Ectodermal cell (in vitro differentiated cells): ENCODE measurements at regions not wholly inside any gene's neighbourhood (a gene's known extent, or its start where the extent isn't known, plus 50 kb on each side); places are given as distances from the start of the nearest gene placed in this dataset.

Experiments used
- H3K27ac ChIP-seq: 2 replicates; pipeline ENCODE4 v1.7.0; 2013; ENCODE audit warnings: mild to moderate bottlenecking, low read depth, low read length; ENCODE audit not compliant: insufficient read depth, poor library complexity, severe bottlenecking
- H3K27me3 ChIP-seq: 2 replicates; pipeline ENCODE4 v1.7.0; 2013; ENCODE audit warnings: mild to moderate bottlenecking, low read length; ENCODE audit not compliant: insufficient read depth, control insufficient read depth, poor library complexity, severe bottlenecking
- H3K36me3 ChIP-seq: one replicate; pipeline ENCODE4 v1.7.0; 2013; ENCODE audit warnings: low read length; ENCODE audit not compliant: control insufficient read depth, insufficient read depth
- H3K4me1 ChIP-seq: one replicate; pipeline ENCODE4 v1.7.0; 2013; ENCODE audit warnings: low read length; ENCODE audit not compliant: control insufficient read depth, insufficient read depth
- H3K4me3 ChIP-seq: 2 replicates; pipeline ENCODE4 v1.7.0; 2013; ENCODE audit warnings: low read depth, low read length, control low read depth; ENCODE audit not compliant: insufficient read depth
- H3K9me3 ChIP-seq: 2 replicates; pipeline ENCODE4 v1.7.0; 2013; ENCODE audit warnings: mild to moderate bottlenecking, low read length, moderate library complexity; ENCODE audit not compliant: control insufficient read depth
- WGBS, 2 experiments: methylation state at CpG; one replicate each; pipeline ENCODE4 v1.1.7; 2013; ENCODE audit warnings: missing lambda C conversion rate in 2 of 2; 5-methylcytosine and 5-hydroxymethylcytosine counted together

DNA sequence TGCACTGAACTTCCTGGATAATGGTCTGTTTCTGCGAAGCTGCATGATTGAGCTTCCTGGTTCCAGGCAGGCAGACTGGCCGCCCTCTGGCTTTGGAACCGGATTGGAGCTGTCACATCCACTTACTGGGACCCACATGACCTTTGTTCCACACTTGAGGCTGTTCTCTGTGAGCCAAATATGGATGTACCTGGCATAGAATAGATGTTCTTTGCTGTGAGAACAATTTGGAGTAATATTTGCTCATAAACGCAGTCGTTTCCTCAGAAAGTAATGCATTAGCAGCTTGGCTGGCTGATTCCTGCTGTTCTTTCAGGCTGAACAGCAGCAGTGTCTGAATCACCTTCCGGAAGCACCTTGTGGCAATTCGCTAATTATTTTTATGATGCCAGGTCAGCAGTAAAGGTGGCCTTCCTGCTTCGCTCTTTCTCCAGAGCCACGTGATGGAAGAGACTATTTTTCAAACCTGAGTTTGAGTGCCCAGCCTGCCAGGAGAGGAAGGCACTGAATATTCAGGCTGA is 78.1 kb upstream of the BOD1L1 start:
- Histone ChIP-seq H3K9me3 (no peaks in the 10 kb centered on the region), H3K4me3 (no peak overlapping the region), H3K4me1 (no peaks in the 10 kb centered on the region), H3K27ac (no peak overlapping the region), H3K27me3 (no peaks in the 10 kb centered on the region), H3K36me3 (no peaks in the 10 kb centered on the region)
- WGBS, 2 experiments: 92 to 93% methylated on average over 9 of the region's 9 CpGs

DNA sequence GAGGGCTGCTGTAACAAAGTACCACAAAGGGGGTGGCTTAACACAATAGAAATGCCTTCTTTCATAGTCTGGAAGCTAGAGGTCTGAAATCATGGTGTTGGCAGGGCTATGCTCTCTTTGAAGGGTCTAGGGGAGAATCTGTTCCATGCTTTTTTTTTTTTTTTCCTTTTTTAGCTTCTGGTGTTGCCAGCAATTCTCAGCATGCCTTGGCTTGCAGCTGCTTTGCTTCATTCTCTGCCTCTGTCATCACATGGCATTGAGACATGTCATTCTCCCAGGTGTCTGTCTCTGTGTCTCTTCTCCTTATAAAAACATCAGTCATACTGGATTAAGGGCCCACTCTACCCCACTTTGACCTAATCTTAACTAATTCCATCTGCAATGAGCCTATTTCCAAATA is 78.6 kb upstream of the BOD1L1 start:
- Histone ChIP-seq H3K27ac (no peak overlapping the region), H3K4me3 (no peak overlapping the region)

DNA sequence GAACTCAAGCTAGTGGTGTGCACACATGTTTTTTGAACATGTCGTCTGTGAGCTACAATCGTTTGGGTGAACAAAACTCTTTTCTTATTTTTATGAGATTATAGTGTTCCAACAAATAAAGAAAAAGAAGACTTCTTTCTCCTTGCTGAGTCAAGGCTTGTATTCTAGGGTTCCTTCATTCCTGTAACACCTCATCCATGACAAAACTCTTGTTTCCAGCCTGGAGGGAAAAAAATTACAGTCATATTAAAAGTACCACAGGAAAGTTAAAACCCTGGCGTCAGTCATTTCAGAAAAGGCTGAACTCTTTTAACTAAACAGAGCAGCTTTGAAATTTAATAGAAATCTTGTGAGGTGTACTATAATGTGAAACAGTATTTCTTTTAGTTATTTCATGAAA is 79.2 kb upstream of the BOD1L1 start:
- H3K27ac ChIP-seq: no peak overlapping the region
- H3K9me3 ChIP-seq: no peaks in the 10 kb centered on the region
- no peaks in the 10 kb centered on the region for H3K36me3 ChIP-seq
- H3K27me3 ChIP-seq: no peaks in the 10 kb centered on the region
- no peak overlapping the region for H3K4me3 ChIP-seq
- H3K4me1 ChIP-seq: no peaks in the 10 kb centered on the region
- WGBS, 2 experiments: 88 to 90% methylated on average over 2 of the region's 3 CpGs

More for the DNA sequence above, 78.6 kb upstream of the BOD1L1 start:
- no peaks in the 10 kb centered on the region for H3K27me3 ChIP-seq
- no peaks in the 10 kb centered on the region for H3K4me1 ChIP-seq
- no peaks in the 10 kb centered on the region for H3K9me3 ChIP-seq
- no peaks in the 10 kb centered on the region for H3K36me3 ChIP-seq

DNA sequence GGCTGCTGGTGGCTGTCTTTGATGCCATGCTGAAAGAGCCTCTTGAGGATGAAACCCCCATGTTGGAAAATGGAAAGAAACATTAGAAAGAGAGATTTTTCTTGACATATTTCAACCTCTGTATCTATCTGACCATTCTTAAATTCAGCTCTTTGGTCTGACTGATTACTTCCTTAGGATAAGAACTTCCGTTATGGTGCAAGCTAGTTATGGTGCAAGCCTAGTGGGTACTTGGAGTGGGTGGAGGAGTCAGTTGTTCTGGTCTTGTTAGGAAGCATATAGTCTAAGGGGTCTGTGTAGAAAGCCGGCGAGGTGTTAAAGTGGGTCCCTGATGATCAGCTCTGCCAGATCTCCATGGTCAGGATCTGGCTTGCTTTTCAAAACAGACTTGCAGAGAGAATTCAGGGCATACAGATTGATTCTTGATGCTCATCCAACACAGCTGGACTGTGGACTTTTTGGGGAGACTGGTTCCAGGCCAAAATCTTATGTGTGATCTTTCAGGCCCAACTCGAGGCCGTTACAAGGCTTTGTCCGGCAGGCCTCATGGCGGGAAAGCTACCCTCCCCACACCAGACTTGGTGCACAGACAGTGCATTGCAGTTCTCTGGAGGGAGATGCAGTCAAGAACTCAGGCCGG is 82.8 kb upstream of the BOD1L1 start:
- WGBS, 2 experiments: 94 to 95% methylated on average over 8 of the region's 8 CpGs
- no peak overlapping the region for H3K27ac ChIP-seq

DNA sequence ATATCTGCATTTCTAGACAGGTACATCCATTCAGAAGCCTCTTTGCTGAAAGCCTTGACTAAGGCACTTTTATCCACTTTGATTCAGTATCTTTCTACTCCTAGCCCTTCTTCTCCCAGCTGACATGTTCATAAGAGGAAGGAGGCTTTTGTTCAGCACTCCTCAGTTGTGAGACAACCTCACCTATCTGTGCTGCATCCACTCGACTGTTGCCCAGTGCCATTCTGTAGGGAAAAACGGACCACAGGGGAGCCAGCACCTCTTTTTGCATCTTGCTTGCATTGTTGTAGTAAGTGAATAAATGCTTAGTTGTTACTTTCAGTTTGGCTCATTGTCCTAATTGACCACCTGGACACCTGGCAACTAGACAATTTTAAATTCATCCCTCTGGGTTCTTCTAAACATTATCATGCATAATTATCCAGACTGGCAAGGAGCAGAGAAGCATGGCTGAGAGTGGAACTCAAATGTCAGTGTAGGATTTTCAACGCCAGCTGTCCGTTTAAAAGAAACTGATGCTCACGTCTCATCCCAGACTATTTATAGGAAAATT is 83.8 kb upstream of the BOD1L1 start:
- Histone ChIP-seq H3K27ac (no peak overlapping the region), H3K27me3 (no peaks in the 10 kb centered on the region), H3K36me3 (no peaks in the 10 kb centered on the region), H3K9me3 (no peaks in the 10 kb centered on the region), H3K4me3 (no peak overlapping the region), H3K4me1 (no peaks in the 10 kb centered on the region)
- WGBS, 2 experiments: 71% methylated on average over 5 of the region's 5 CpGs

More for the DNA sequence above, 82.8 kb upstream of the BOD1L1 start:
- H3K4me3 ChIP-seq: no peak overlapping the region
- H3K4me1 ChIP-seq: no peaks in the 10 kb centered on the region
- H3K27me3 ChIP-seq: no peaks in the 10 kb centered on the region
- H3K36me3 ChIP-seq: no peaks in the 10 kb centered on the region
- no peaks in the 10 kb centered on the region for H3K9me3 ChIP-seq

DNA sequence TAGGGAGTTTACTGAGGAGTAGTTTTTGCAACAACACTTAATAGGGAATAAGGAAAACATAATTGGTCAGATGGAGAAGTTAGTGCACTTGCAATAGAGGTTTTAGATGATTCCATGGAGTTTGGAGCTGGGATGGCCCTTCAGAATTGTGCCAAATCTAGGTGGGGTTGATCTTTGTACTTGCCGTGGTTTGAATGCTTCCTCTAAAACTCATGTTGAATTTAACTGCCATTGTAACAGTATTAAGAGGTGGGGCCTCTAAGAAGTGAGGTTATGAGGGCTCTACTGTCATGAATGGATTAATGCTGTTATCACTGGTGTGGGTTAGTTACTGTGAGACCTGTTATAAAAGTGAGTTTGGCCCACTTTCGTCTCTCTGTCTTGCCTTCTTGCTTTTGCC is 94.4 kb upstream of the BOD1L1 start:
- 68 to 69% methylated on average over 2 of the region's 2 CpGs for WGBS, 2 experiments
- no peaks in the 10 kb centered on the region for H3K9me3 ChIP-seq
- H3K4me3 ChIP-seq: no peak overlapping the region
- no peak overlapping the region for H3K27ac ChIP-seq
- H3K36me3 ChIP-seq: no peaks in the 10 kb centered on the region
- H3K4me1 ChIP-seq: no peaks in the 10 kb centered on the region
- H3K27me3 ChIP-seq: no peaks in the 10 kb centered on the region

DNA sequence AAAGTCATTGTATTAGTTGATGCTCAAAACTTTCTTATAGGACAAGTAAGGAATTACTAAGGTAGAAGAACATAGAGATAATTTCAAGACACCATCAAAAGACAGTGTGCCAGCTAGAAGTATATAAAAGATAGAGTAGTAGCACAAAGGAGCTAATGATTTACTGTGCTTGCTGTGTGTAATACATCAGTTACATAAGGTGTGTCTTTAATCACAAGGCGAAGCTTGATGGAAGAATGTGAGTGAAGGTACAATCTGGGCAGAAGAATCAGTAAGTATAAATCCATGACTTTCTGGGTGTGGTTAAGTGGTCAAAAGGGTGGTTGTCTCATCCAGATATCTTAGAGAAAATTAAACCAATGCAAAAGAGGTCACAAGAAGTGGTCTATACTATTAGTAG is 95.1 kb upstream of the BOD1L1 start:
- Histone ChIP-seq H3K9me3 (no peaks in the 10 kb centered on the region), H3K4me1 (no peaks in the 10 kb centered on the region), H3K27me3 (no peaks in the 10 kb centered on the region), H3K27ac (no peak overlapping the region), H3K36me3 (no peaks in the 10 kb centered on the region), H3K4me3 (no peak overlapping the region)
- whole genome bisulfite sequencing, 2 experiments: 91 to 97% methylated on average over 1 of the region's 1 CpG

DNA sequence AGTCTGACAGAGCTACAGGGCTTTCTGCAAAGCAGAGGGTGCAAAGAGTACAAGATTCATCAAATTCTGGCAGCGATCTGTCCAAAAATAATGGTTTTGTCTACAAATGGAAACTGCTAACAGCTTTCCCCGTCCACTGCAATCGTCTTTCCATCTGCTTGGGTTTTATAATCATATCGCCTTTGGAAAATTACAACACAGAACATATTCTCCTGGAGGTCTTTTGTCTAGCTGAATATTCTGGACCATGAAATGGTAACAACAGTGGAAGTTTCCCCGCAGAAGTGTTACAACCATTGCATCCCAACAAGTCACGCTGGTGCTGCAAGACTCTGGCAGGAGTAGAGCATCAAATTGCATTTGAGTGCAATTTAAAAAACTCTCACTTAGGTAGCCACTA is 101.2 kb upstream of the BOD1L1 start:
- Histone ChIP-seq H3K9me3 (no peaks in the 10 kb centered on the region), H3K27ac (no peak overlapping the region), H3K4me3 (no peak overlapping the region), H3K36me3 (no peaks in the 10 kb centered on the region), H3K4me1 (no peaks in the 10 kb centered on the region), H3K27me3 (no peaks in the 10 kb centered on the region)
- 93 to 96% methylated on average over 6 of the region's 6 CpGs for WGBS, 2 experiments

DNA sequence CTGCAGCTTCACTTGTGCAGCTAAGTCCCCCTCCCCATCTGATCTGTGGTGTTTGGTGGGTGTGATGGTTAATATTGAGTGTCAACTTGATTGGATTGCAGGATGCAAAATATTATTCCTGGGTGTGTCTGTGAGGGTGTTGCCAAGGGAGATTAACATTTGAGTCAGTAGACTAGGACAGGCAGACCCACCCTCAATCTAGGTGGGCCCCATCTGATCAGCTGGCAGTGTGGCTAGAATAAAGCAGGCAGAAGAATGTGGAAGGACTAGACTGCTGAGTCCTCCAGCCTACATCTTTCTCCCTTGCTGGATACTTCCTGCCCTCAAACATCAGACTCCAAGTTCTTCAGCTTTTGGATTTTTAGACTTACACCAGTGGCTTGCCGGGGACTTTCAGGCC is 103.5 kb upstream of the BOD1L1 start:
- H3K36me3 ChIP-seq: no peaks in the 10 kb centered on the region
- H3K27ac ChIP-seq: no peak overlapping the region
- no peaks in the 10 kb centered on the region for H3K9me3 ChIP-seq
- H3K27me3 ChIP-seq: no peaks in the 10 kb centered on the region
- WGBS, 2 experiments: 88 to 96% methylated on average over 1 of the region's 1 CpG
- no peaks in the 10 kb centered on the region for H3K4me1 ChIP-seq
- H3K4me3 ChIP-seq: no peak overlapping the region

DNA sequence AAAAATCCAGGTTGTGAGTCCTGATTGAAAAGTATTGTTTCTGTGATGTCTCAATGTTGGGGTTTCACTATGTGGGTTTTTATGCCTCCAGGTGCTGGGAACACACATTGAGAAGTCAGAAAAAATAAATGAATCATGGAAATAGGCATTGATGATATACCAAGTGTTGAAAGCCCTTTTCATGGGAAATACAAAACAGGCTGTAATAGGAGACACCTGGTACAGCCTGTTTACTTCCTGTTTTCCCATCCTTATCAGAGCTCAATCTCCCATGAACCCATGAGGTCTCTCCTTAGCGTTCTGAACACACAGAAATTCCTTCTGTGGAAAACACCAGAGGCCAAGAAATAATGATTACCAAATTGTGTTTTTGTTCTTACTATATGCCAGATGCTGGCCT is 106.3 kb upstream of the BOD1L1 start:
- 90 to 92% methylated on average over 1 of the region's 1 CpG for WGBS, 2 experiments
- H3K27ac ChIP-seq: no peak overlapping the region
- H3K9me3 ChIP-seq: no peaks in the 10 kb centered on the region
- H3K36me3 ChIP-seq: no peaks in the 10 kb centered on the region
- no peaks in the 10 kb centered on the region for H3K27me3 ChIP-seq
- no peak overlapping the region for H3K4me3 ChIP-seq
- H3K4me1 ChIP-seq: no peaks in the 10 kb centered on the region
